C4-2B (cell line): ENCODE measurements at regions not wholly inside any gene's neighbourhood (a gene's known extent, or its start where the extent isn't known, plus 50 kb on each side); places are given as distances from the start of the nearest gene placed in this dataset.

ENCODE experiments used
- ZFX ChIP-seq: fragments of 450-650 bp; IDR thresholded peaks from 2 replicates; pipeline ENCODE4 v1.6.1; 2017
- TF ChIP-seq, protein P1 (sequence below): fragments of 450-650 bp; conservative IDR thresholded peaks from 2 replicates; pipeline ENCODE4 v1.5.1; 2017; ENCODE audit warnings: mild to moderate bottlenecking

DNA sequence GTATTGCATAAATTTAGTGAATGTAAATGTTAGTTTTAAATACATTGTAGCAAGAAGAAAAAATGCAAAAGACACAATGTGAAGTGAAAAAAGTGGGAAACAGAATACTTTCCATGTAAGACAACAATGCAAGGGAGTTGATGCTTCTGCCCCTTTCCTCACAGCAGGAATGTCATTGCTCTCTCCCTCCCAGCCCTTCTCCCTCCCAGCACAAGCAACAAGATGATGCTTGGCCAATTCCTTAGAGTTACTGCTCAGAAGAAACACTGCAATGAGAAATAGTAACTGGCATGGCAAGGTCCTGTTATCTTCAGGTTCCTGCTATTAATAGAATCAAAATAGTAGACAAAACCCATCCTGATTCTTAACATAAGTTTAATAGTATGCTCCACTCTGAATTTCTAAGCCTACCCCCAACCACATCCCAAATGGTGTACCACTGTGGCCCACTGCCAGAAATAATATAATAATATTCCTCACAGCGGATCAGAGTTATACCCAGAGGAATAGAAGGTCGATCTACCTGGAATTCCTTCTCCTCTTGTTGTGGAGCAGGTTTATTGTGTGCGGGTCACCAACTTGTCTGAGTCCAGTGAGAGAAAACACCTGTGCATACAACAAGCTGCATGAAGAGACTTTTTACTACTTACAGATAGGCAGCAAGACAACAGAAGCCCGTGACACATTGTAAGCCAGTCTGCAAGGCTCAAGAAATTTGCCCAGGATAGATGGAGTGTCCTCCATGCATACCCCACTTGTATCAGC, 69.8 kb upstream of the SLC7A11 start:
- TF ChIP-seq, protein P1, sequence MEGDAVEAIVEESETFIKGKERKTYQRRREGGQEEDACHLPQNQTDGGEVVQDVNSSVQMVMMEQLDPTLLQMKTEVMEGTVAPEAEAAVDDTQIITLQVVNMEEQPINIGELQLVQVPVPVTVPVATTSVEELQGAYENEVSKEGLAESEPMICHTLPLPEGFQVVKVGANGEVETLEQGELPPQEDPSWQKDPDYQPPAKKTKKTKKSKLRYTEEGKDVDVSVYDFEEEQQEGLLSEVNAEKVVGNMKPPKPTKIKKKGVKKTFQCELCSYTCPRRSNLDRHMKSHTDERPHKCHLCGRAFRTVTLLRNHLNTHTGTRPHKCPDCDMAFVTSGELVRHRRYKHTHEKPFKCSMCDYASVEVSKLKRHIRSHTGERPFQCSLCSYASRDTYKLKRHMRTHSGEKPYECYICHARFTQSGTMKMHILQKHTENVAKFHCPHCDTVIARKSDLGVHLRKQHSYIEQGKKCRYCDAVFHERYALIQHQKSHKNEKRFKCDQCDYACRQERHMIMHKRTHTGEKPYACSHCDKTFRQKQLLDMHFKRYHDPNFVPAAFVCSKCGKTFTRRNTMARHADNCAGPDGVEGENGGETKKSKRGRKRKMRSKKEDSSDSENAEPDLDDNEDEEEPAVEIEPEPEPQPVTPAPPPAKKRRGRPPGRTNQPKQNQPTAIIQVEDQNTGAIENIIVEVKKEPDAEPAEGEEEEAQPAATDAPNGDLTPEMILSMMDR, result no peak
- no peak for TF ChIP-seq ZFX
